GM12878 (cell line): ENCODE measurements at regions not wholly inside any gene's neighbourhood (a gene's known extent, or its start where the extent isn't known, plus 50 kb on each side); places are given as distances from the start of the nearest gene placed in this dataset.

ENCODE experiments used
- RAD21 ChIP-seq: IDR thresholded peaks from 2 replicates; pipeline ENCODE4 v1.6.1; 2011; ENCODE audit warnings: mild to moderate bottlenecking, low read depth, low read length, moderate library complexity; ENCODE audit not compliant: insufficient read depth
- ZNF274 ChIP-seq: IDR thresholded peaks from one replicate; pipeline ENCODE4 v1.8.0; 2011; ENCODE audit not compliant: insufficient read length, insufficient read depth
- TF ChIP-seq, protein P1 (sequence below), 3 experiments: IDR thresholded peaks in 2 of 3; conservative IDR thresholded peaks in 1 of 3; 2 replicates each; pipeline ENCODE4 v1.5.1; 2011; ENCODE audit warnings: low read depth in 3 of 3, low read length in 3 of 3, mild to moderate bottlenecking in 3 of 3, control low read depth in 2 of 3, moderate library complexity in 2 of 3, inconsistent platforms in 1 of 3, mixed read lengths in 1 of 3; ENCODE audit not compliant: control insufficient read depth in 2 of 3, insufficient read depth in 1 of 3; ENCODE audit errors: extremely low read depth in 1 of 3

GRCh38 chr6:101083533-101084175 lies 202.5 kb upstream of the ASCC3 start:
- TF ChIP-seq, protein P1, sequence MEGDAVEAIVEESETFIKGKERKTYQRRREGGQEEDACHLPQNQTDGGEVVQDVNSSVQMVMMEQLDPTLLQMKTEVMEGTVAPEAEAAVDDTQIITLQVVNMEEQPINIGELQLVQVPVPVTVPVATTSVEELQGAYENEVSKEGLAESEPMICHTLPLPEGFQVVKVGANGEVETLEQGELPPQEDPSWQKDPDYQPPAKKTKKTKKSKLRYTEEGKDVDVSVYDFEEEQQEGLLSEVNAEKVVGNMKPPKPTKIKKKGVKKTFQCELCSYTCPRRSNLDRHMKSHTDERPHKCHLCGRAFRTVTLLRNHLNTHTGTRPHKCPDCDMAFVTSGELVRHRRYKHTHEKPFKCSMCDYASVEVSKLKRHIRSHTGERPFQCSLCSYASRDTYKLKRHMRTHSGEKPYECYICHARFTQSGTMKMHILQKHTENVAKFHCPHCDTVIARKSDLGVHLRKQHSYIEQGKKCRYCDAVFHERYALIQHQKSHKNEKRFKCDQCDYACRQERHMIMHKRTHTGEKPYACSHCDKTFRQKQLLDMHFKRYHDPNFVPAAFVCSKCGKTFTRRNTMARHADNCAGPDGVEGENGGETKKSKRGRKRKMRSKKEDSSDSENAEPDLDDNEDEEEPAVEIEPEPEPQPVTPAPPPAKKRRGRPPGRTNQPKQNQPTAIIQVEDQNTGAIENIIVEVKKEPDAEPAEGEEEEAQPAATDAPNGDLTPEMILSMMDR (IDR thresholded peaks at IDR 0.05 in 2 of 3, conservative IDR thresholded peaks at IDR 0.05 in 1 of 3; ENCODE audit: control insufficient read depth in 2 of 3, extremely low read depth in 1 of 3, insufficient read depth in 1 of 3, low read depth in 3 of 3, low read length in 3 of 3): no peak
- no peak for TF ChIP-seq ZNF274
- no peak for TF ChIP-seq RAD21
